ENCODE measurements at regions not wholly inside any gene's neighbourhood (a gene's known extent, or its start where the extent isn't known, plus 50 kb on each side); places are given as distances from the start of the nearest gene placed in this dataset.

GRCh38 chr5:145204743-145205142, 630.4 kb downstream of the PRELID2 start:
- no peak for DNase-seq (ENCODE audit: low read depth, low spot score)

GRCh38 chr5:145203193-145203592, 631.9 kb downstream of the PRELID2 start:
- DNase-seq (ENCODE audit: low read depth, low spot score): no peak

- no peak for DNase-seq (ENCODE audit: low read depth, low spot score)
Observed at GRCh38 chr5:145198525-145199260, 636.4 kb downstream of the PRELID2 start.

- no peak for DNase-seq (ENCODE audit: low read depth, low spot score)
Observed at GRCh38 chr5:145189746-145190145, 645.4 kb downstream of the PRELID2 start.

GRCh38 chr5:145180371-145180770, 654.8 kb downstream of the PRELID2 start:
- DNase-seq (ENCODE audit: low read depth, low spot score): no peak

- DNase-seq (ENCODE audit: low read depth, low spot score): no peak
Observed at GRCh38 chr5:145178641-145179523, 656.3 kb downstream of the PRELID2 start.

GRCh38 chr5:145176041-145176440, 659.1 kb downstream of the PRELID2 start:
- no peak for DNase-seq (ENCODE audit: low read depth, low spot score)

GRCh38 chr5:145166110-145166509, 669.0 kb downstream of the PRELID2 start:
- DNase-seq (ENCODE audit: low read depth, low spot score): no peak

GRCh38 chr5:145163876-145164275, 671.3 kb downstream of the PRELID2 start:
- no peak for DNase-seq (ENCODE audit: low read depth, low spot score)

GRCh38 chr5:145162626-145163025, 672.5 kb downstream of the PRELID2 start:
- DNase-seq (ENCODE audit: low read depth, low spot score): no peak

- no peak for DNase-seq (ENCODE audit: low read depth, low spot score)
Observed at GRCh38 chr5:145161391-145161790, 673.8 kb downstream of the PRELID2 start.

GRCh38 chr5:145160679-145161078, 674.5 kb downstream of the PRELID2 start:
- no peak for DNase-seq (ENCODE audit: low read depth, low spot score)

- DNase-seq (ENCODE audit: low read depth, low spot score): no peak
Observed at GRCh38 chr5:145158730-145159129, 676.4 kb downstream of the PRELID2 start.

- DNase-seq (ENCODE audit: low read depth, low spot score): no peak
Observed at GRCh38 chr5:145157841-145158240, 677.3 kb downstream of the PRELID2 start.

GRCh38 chr5:145141534-145141933, 693.6 kb downstream of the PRELID2 start:
- DNase-seq (ENCODE audit: low read depth, low spot score): no peak

- DNase-seq (ENCODE audit: low read depth, low spot score): no peak
Observed at GRCh38 chr5:145130996-145131395, 704.1 kb downstream of the PRELID2 start.

GRCh38 chr5:145129797-145130196, 705.3 kb downstream of the PRELID2 start:
- DNase-seq (ENCODE audit: low read depth, low spot score): no peak

GRCh38 chr5:145124806-145125205, 710.3 kb downstream of the PRELID2 start:
- DNase-seq (ENCODE audit: low read depth, low spot score): no peak

GRCh38 chr5:145118611-145119010, 716.5 kb downstream of the PRELID2 start:
- DNase-seq (ENCODE audit: low read depth, low spot score): no peak

GRCh38 chr5:145118127-145118526, 717.0 kb downstream of the PRELID2 start:
- DNase-seq (ENCODE audit: low read depth, low spot score): no peak

- no peak for DNase-seq (ENCODE audit: low read depth, low spot score)
Observed at GRCh38 chr5:145117285-145117684, 717.9 kb downstream of the PRELID2 start.

- DNase-seq (ENCODE audit: low read depth, low spot score): no peak
Observed at GRCh38 chr5:145111420-145111819, 723.7 kb downstream of the PRELID2 start.

- DNase-seq (ENCODE audit: low read depth, low spot score): no peak
Observed at GRCh38 chr5:145110834-145111233, 724.3 kb downstream of the PRELID2 start.
